ENCODE measurements at regions not wholly inside any gene's neighbourhood (a gene's known extent, or its start where the extent isn't known, plus 50 kb on each side); places are given as distances from the start of the nearest gene placed in this dataset.

DNA sequence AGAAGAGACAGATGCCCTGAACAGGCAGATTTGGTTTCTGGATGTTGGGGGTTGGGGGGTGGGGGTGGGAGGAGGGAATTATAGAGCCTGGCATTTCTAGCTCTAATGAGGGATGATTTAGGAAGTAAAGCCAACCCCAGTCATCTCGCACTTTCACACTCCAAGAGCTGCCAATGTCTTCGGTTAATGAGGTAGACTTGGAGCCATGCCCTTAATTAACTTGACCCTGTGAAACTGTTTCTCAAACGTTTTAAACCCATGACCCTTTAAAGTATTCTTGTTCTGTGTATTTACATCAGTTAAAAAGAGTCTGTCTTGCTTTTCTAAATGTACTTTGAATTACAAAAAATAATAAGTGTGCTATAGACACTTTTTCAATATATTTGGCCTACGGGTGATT, 466.9 kb downstream of the FAT4 start:
- no peak for TF ChIP-seq BRCA1 (IDR thresholded peaks at IDR 0.05; ENCODE audit: low read depth, low read length)
- TF ChIP-seq, protein P1, sequence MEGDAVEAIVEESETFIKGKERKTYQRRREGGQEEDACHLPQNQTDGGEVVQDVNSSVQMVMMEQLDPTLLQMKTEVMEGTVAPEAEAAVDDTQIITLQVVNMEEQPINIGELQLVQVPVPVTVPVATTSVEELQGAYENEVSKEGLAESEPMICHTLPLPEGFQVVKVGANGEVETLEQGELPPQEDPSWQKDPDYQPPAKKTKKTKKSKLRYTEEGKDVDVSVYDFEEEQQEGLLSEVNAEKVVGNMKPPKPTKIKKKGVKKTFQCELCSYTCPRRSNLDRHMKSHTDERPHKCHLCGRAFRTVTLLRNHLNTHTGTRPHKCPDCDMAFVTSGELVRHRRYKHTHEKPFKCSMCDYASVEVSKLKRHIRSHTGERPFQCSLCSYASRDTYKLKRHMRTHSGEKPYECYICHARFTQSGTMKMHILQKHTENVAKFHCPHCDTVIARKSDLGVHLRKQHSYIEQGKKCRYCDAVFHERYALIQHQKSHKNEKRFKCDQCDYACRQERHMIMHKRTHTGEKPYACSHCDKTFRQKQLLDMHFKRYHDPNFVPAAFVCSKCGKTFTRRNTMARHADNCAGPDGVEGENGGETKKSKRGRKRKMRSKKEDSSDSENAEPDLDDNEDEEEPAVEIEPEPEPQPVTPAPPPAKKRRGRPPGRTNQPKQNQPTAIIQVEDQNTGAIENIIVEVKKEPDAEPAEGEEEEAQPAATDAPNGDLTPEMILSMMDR (IDR thresholded peaks at IDR 0.05 in 2 of 3, conservative IDR thresholded peaks at IDR 0.05 in 1 of 3; ENCODE audit: control insufficient read depth in 2 of 3, extremely low read depth in 1 of 3, insufficient read depth in 1 of 3, low read depth in 3 of 3, low read length in 3 of 3), result no peak
- TF ChIP-seq DPF2 (IDR thresholded peaks at IDR 0.05), result no peak
- no peak for TF ChIP-seq POLR2A (IDR thresholded peaks at IDR 0.05; ENCODE audit: low read depth, low read length)
- TF ChIP-seq SIN3A (IDR thresholded peaks at IDR 0.05; ENCODE audit: low read depth, low read length), result no peak
- no peak for TF ChIP-seq CEBPB (IDR thresholded peaks at IDR 0.05; ENCODE audit: borderline replicate concordance in 1 of 2, low read depth in 2 of 2, low read length in 2 of 2)
- TF ChIP-seq BHLHE40 (IDR thresholded peaks at IDR 0.05; ENCODE audit: borderline replicate concordance in 1 of 2, low read depth in 2 of 2, low read length in 1 of 2), result no peak
- TF ChIP-seq TCF12 (IDR thresholded peaks at IDR 0.05; ENCODE audit: low read depth, low read length), result no peak
- TF ChIP-seq POLR2AphosphoS5 (IDR thresholded peaks at IDR 0.05; ENCODE audit: low read length), result no peak
- no peak for TF ChIP-seq EZH2 (IDR thresholded peaks at IDR 0.05; ENCODE audit: borderline replicate concordance, control insufficient read depth, low read depth, low read length)
- TF ChIP-seq MYC (IDR thresholded peaks at IDR 0.05; ENCODE audit: insufficient read depth, insufficient read length, insufficient replicate concordance, low read length, severe bottlenecking), result no peak
- no peak for TF ChIP-seq ATF7 (IDR thresholded peaks at IDR 0.05; ENCODE audit: low read depth)
